Keratinocyte (primary cell): ENCODE measurements at regions not wholly inside any gene's neighbourhood (a gene's known extent, or its start where the extent isn't known, plus 50 kb on each side); places are given as distances from the start of the nearest gene placed in this dataset.

Source experiments
- EZH2 ChIP-seq: IDR thresholded peaks from one replicate; pipeline ENCODE4 v1.6.1; 2012; ENCODE audit warnings: inconsistent platforms, mild to moderate bottlenecking, low read length, moderate library complexity
- TF ChIP-seq, protein P1 (sequence below), 3 experiments: IDR thresholded peaks in 1 of 3; conservative IDR thresholded peaks in 1 of 3; optimal IDR thresholded peaks in 1 of 3; 2 replicates in 2 of 3; 3 replicates in 1 of 3; pipeline versions ENCODE3 to v1.5.1; 2011; ENCODE audit warnings: low read length in 3 of 3, mild to moderate bottlenecking in 3 of 3, moderate library complexity in 2 of 3, control low read depth in 1 of 3, inconsistent platforms in 1 of 3; ENCODE audit not compliant: insufficient read depth in 2 of 3; ENCODE audit errors: extremely low read depth in 1 of 3

DNA sequence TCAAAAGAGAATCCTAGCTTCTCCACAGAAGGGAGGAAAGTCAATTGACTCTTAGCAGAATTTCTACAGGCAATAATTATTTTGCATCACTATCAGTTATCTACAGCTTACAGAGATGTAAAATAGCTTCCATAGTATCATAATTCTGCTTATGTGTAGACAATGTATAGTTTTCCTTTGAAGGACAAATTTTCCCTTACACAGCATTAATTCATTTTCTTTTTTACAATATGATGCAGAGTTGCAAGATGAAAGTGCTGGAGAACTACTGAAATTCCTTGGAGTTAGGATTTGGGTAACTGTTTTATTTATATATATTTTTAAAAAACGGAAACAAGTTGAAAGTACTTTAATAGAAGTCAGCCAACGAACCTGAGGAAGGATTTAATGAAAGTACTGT is 111.0 kb upstream of the CPHXL start:
- TF ChIP-seq, protein P1, sequence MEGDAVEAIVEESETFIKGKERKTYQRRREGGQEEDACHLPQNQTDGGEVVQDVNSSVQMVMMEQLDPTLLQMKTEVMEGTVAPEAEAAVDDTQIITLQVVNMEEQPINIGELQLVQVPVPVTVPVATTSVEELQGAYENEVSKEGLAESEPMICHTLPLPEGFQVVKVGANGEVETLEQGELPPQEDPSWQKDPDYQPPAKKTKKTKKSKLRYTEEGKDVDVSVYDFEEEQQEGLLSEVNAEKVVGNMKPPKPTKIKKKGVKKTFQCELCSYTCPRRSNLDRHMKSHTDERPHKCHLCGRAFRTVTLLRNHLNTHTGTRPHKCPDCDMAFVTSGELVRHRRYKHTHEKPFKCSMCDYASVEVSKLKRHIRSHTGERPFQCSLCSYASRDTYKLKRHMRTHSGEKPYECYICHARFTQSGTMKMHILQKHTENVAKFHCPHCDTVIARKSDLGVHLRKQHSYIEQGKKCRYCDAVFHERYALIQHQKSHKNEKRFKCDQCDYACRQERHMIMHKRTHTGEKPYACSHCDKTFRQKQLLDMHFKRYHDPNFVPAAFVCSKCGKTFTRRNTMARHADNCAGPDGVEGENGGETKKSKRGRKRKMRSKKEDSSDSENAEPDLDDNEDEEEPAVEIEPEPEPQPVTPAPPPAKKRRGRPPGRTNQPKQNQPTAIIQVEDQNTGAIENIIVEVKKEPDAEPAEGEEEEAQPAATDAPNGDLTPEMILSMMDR (optimal IDR thresholded peaks at IDR 0.05 in 1 of 3, IDR thresholded peaks at IDR 0.05 in 1 of 3, conservative IDR thresholded peaks at IDR 0.05 in 1 of 3; ENCODE audit: extremely low read depth in 1 of 3, insufficient read depth in 2 of 3, low read length in 3 of 3), result no peak
- TF ChIP-seq EZH2, result no peak
